HG03571 (cell line): ENCODE measurements at regions not wholly inside any gene's neighbourhood (a gene's known extent, or its start where the extent isn't known, plus 50 kb on each side); places are given as distances from the start of the nearest gene placed in this dataset.

ENCODE experiments used
- ATAC-seq: cut with Tn5 transposase; IDR thresholded peaks from one replicate; pipeline ENCODE4 v1.9.1; 2021; ENCODE audit not compliant: unreplicated experiment

- no peak for ATAC-seq
Measured at GRCh38 chr9:107650321-107650720, 160.8 kb upstream of the KLF4 start.

GRCh38 chr9:107648153-107648715 lies 158.7 kb upstream of the KLF4 start:
- ATAC-seq = no peak

GRCh38 chr9:107647611-107648010 lies 158.0 kb upstream of the KLF4 start:
- no peak for ATAC-seq

- no peak for ATAC-seq
Measured at GRCh38 chr9:107647141-107647540, 157.6 kb upstream of the KLF4 start.

- ATAC-seq = no peak
Measured at GRCh38 chr9:107645464-107645833, 155.9 kb upstream of the KLF4 start.

- no peak for ATAC-seq
Measured at GRCh38 chr9:107644733-107645463, 155.3 kb upstream of the KLF4 start.

- no peak for ATAC-seq
Measured at GRCh38 chr9:107639426-107639825, 149.9 kb upstream of the KLF4 start.

- ATAC-seq = no peak
Measured at GRCh38 chr9:107638521-107639310, 149.1 kb upstream of the KLF4 start.

- ATAC-seq = no peak
Measured at GRCh38 chr9:107637421-107638420, 148.2 kb upstream of the KLF4 start.

- ATAC-seq = no peak
Measured at GRCh38 chr9:107636571-107637381, 147.2 kb upstream of the KLF4 start.

GRCh38 chr9:107635803-107636174 lies 146.2 kb upstream of the KLF4 start:
- no peak for ATAC-seq

- ATAC-seq = no peak
Measured at GRCh38 chr9:107635101-107635802, 145.7 kb upstream of the KLF4 start.

- ATAC-seq = no peak
Measured at GRCh38 chr9:107633406-107633805, 143.8 kb upstream of the KLF4 start.

- ATAC-seq = no peak
Measured at GRCh38 chr9:107632661-107633060, 143.1 kb upstream of the KLF4 start.

- ATAC-seq = no peak
Measured at GRCh38 chr9:107632216-107632615, 142.6 kb upstream of the KLF4 start.

- ATAC-seq = no peak
Measured at GRCh38 chr9:107631788-107632187, 142.2 kb upstream of the KLF4 start.

GRCh38 chr9:107630156-107630555 lies 140.6 kb upstream of the KLF4 start:
- no peak for ATAC-seq

- ATAC-seq = no peak
Measured at GRCh38 chr9:107628444-107628843, 138.9 kb upstream of the KLF4 start.

- no peak for ATAC-seq
Measured at GRCh38 chr9:107627781-107628180, 138.2 kb upstream of the KLF4 start.

GRCh38 chr9:107626118-107626517 lies 136.5 kb upstream of the KLF4 start:
- ATAC-seq = no peak
